K562 (cell line): ENCODE measurements at regions not wholly inside any gene's neighbourhood (a gene's known extent, or its start where the extent isn't known, plus 50 kb on each side); places are given as distances from the start of the nearest gene placed in this dataset.

Source experiments
- ATAC-seq: fragments of 200-7000 bp; cut with Tn5 transposase; 3 replicates; pipeline ENCODE4 v1.9.1; 2020; ENCODE audit warnings: moderate library complexity
- BruUV-seq: library from RNA; stranded (reverse); fragments of 400-500 nt; replicated peaks from 2 replicates; lab custom pipeline; 2021; lab: Mats Ljungman, UMichigan
- CTCF ChIA-PET: fragments of 300-600 bp; formaldehyde crosslinking; extraction: SDS; loops from one replicate; lab custom pipeline; 2021; ENCODE audit warnings: low intra/inter-chr PET ratio; lab: Yijun Ruan, JAX
- POLR2A ChIA-PET: fragments of 300-600, 350-650 bp; sonication (Branson Sonifier 250); formaldehyde crosslinking; extraction: SDS; loops from one replicate; lab custom pipeline; 2021; ENCODE audit warnings: antibody characterized with exemption, inconsistent platforms; lab: Yijun Ruan, JAX
- DNase-seq, 4 experiments: peaks; one replicate each; pipeline versions ENCODE4 v3.0.0 to v3.0.0-alpha.2; 2011 to 2018; ENCODE audit warnings: low spot score in 3 of 4, mixed read lengths in 3 of 4; ENCODE audit errors: extremely low read depth in 1 of 4
- FAIRE-seq: peaks from 2 replicates; lab custom pipeline; 2011; peaks lifted over from hg19 to GRCh38; lab: Jason Lieb, UNC
- H2AFZ ChIP-seq: 2 replicates; pipeline ENCODE4 v1.6.0; 2011; ENCODE audit warnings: low read depth, low read length, control low read depth, inconsistent platforms
- H3K27ac ChIP-seq: fragments of 200-600 bp; 3 replicates; pipeline ENCODE4 v1.8.0; 2011; ENCODE audit warnings: low read depth, mild to moderate bottlenecking, control low read depth, inconsistent platforms, low read length, moderate library complexity, mixed read lengths; ENCODE audit errors: extremely low read depth
- H3K27me3 ChIP-seq, 2 experiments: fragments of 300-600 bp in 1 of 2; 2 replicates in 1 of 2; 3 replicates in 1 of 2; pipeline versions ENCODE4 v1.6.0 to v1.8.0; 2011; ENCODE audit warnings: inconsistent platforms in 2 of 2, low read length in 2 of 2, mild to moderate bottlenecking in 1 of 2, mixed read lengths in 1 of 2, moderate library complexity in 1 of 2; ENCODE audit not compliant: control insufficient read depth in 2 of 2, insufficient read depth in 2 of 2
- H3K36me3 ChIP-seq: fragments of 300-600 bp; 3 replicates; pipeline ENCODE4 v1.8.0; 2011; ENCODE audit warnings: mild to moderate bottlenecking, low read length, inconsistent platforms; ENCODE audit not compliant: control insufficient read depth, insufficient read depth
- H3K4me1 ChIP-seq, 2 experiments: fragments of 200-600 bp in 1 of 2; replicated peaks in 1 of 2; 2 replicates in 1 of 2; 3 replicates in 1 of 2; pipeline versions ENCODE4 v1.5.1 to v1.8.0; 2011; ENCODE audit warnings: inconsistent platforms in 2 of 2, low read length in 2 of 2, mild to moderate bottlenecking in 1 of 2, mixed read lengths in 1 of 2, moderate library complexity in 1 of 2; ENCODE audit not compliant: control insufficient read depth in 2 of 2, insufficient read depth in 2 of 2
- H3K4me2 ChIP-seq: 2 replicates; pipeline ENCODE4 v1.6.1; 2011; ENCODE audit warnings: low read length, control low read depth, inconsistent platforms, mixed read lengths; ENCODE audit not compliant: insufficient read depth
- H3K4me3 ChIP-seq: fragments of 200-600 bp; sonication (generic), shearing (Covaris generic); 2 replicates; pipeline ENCODE4 v1.5.1; 2016; ENCODE audit warnings: control low read depth, inconsistent platforms
- H3K79me2 ChIP-seq: fragments of 200-600 bp; 3 replicates; pipeline ENCODE4 v1.8.0; 2011; ENCODE audit warnings: low read length, inconsistent platforms; ENCODE audit not compliant: control insufficient read depth, insufficient read depth
- H3K9ac ChIP-seq, 2 experiments: 2 replicates each; pipeline versions ENCODE4 v1.6.0 to v1.6.1; 2011; ENCODE audit warnings: low read depth in 2 of 2, low read length in 2 of 2, control low read depth in 1 of 2, inconsistent platforms in 1 of 2, mild to moderate bottlenecking in 1 of 2, mixed read lengths in 1 of 2; ENCODE audit not compliant: insufficient read depth in 1 of 2
- H3K9me1 ChIP-seq: one replicate; pipeline ENCODE4 v1.6.0; 2011; ENCODE audit warnings: inconsistent platforms, mild to moderate bottlenecking, low read length, moderate library complexity; ENCODE audit not compliant: control insufficient read depth, insufficient read depth
- H3K9me3 ChIP-seq: replicated peaks from 2 replicates; pipeline ENCODE4 v1.5.1; 2011; ENCODE audit warnings: low read depth, low read length, inconsistent platforms; ENCODE audit not compliant: control insufficient read depth, insufficient read depth
- H4K20me1 ChIP-seq: replicated peaks from 2 replicates; pipeline ENCODE4 v1.6.1; 2011; ENCODE audit warnings: low read length, inconsistent platforms, mixed read lengths; ENCODE audit not compliant: control insufficient read depth, insufficient read depth
- ARNT ChIP-seq, 2 experiments: fragments of 450-650 bp; IDR thresholded peaks; 2 replicates each; pipeline ENCODE4 v1.6.1; 2016; ENCODE audit warnings: mild to moderate bottlenecking in 1 of 2
- CBFA2T3 ChIP-seq: fragments of 450-650 bp; IDR thresholded peaks from 2 replicates; pipeline ENCODE4 v1.6.1; 2017
- CBX1 ChIP-seq: sonication (generic); IDR thresholded peaks from 2 replicates; pipeline ENCODE4 v1.6.1; 2016; ENCODE audit warnings: antibody characterized with exemption, low read depth, mild to moderate bottlenecking
- ESRRA ChIP-seq: fragments of 450-650 bp; IDR thresholded peaks from 2 replicates; pipeline ENCODE4 v1.6.1; 2014; ENCODE audit warnings: low read depth, mild to moderate bottlenecking, moderate library complexity, borderline replicate concordance
- ETV1 ChIP-seq: fragments of 450-650 bp; conservative IDR thresholded peaks from 2 replicates; pipeline ENCODE4 v1.6.1; 2016; ENCODE audit warnings: missing genetic modification characterization, control low read depth, low read depth, missing compliant biosample characterization
- GATAD2A ChIP-seq: fragments of 450-650 bp; IDR thresholded peaks from 2 replicates; pipeline ENCODE4 v1.6.1; 2017
- HDAC1 ChIP-seq, 2 experiments: fragments of 450-650 bp; IDR thresholded peaks; 2 replicates each; pipeline ENCODE4 v1.6.1; 2016 to 2017; ENCODE audit warnings: inconsistent platforms in 1 of 2, mild to moderate bottlenecking in 1 of 2, moderate library complexity in 1 of 2
- HIVEP1 ChIP-seq: fragments of 250-450 bp; sonication (Bioruptor Pico); IDR thresholded peaks from 2 replicates; pipeline ENCODE4 v1.4.0; 2020; ENCODE audit warnings: mild to moderate bottlenecking
- HMG20B ChIP-seq: fragments of 250-450 bp; sonication (Bioruptor Pico); IDR thresholded peaks from 2 replicates; pipeline ENCODE4 v1.5.0; 2021; ENCODE audit warnings: mild to moderate bottlenecking
- KLF1 ChIP-seq: fragments of 450-650 bp; IDR thresholded peaks from 2 replicates; pipeline ENCODE4 v1.6.1; 2016; ENCODE audit warnings: missing genetic modification characterization, missing compliant biosample characterization
- MLX ChIP-seq, 2 experiments: fragments of 450-650 bp in 1 of 2; sonication (generic) in 1 of 2; formaldehyde crosslinking; conservative IDR thresholded peaks; 2 replicates each; pipeline versions ENCODE4 v1.4.0 to v1.8.1; 2020 to 2022; ENCODE audit warnings: mild to moderate bottlenecking in 1 of 2, missing genetic modification reagents in 1 of 2
- NCOA4 ChIP-seq: fragments of 450-650 bp; IDR thresholded peaks from 2 replicates; pipeline ENCODE4 v1.6.1; 2018; ENCODE audit warnings: mild to moderate bottlenecking; ENCODE audit not compliant: partially characterized antibody
- RBM14 ChIP-seq: fragments of 200-400 bp; formaldehyde crosslinking; IDR thresholded peaks from 2 replicates; pipeline ENCODE4 v1.6.1; 2018; ENCODE audit warnings: low read depth, mild to moderate bottlenecking, low read length, moderate library complexity, borderline replicate concordance; ENCODE audit not compliant: insufficient read depth
- SP1 ChIP-seq: sonication (generic); formaldehyde crosslinking; IDR thresholded peaks from 2 replicates; pipeline ENCODE4 v1.8.1; 2022; ENCODE audit warnings: mild to moderate bottlenecking, missing genetic modification reagents
- TGIF2 ChIP-seq: sonication (generic); formaldehyde crosslinking; IDR thresholded peaks from 2 replicates; pipeline ENCODE4 v1.8.1; 2022; ENCODE audit warnings: mild to moderate bottlenecking, missing genetic modification reagents, moderate library complexity
- WHSC1 ChIP-seq: IDR thresholded peaks from one replicate; pipeline ENCODE4 v1.6.1; 2012; ENCODE audit warnings: low read length, control low read depth, inconsistent platforms
- ZFPM2 ChIP-seq: fragments of 250-450 bp; sonication (Bioruptor Pico); IDR thresholded peaks from 2 replicates; pipeline ENCODE4 v1.5.1; 2022; ENCODE audit warnings: mild to moderate bottlenecking
- ZNF398 ChIP-seq: fragments of 250-450 bp; sonication (Bioruptor Pico); IDR thresholded peaks from 2 replicates; pipeline ENCODE4 v1.8.0; 2021; ENCODE audit warnings: moderate library complexity, mild to moderate bottlenecking, inconsistent platforms
- ZNF436 ChIP-seq: fragments of 250-450, 450-650 bp; sonication (Bioruptor Pico); formaldehyde crosslinking; IDR thresholded peaks from 2 replicates; pipeline ENCODE4 v1.7.0; 2020; ENCODE audit warnings: mild to moderate bottlenecking
- ZNF57 ChIP-seq: fragments of 450-650 bp; formaldehyde crosslinking; IDR thresholded peaks from 2 replicates; pipeline ENCODE4 v1.4.0; 2020; ENCODE audit warnings: mild to moderate bottlenecking, moderate library complexity
- WGBS: fragments of 100-300 bp; shearing (Covaris generic); methylation state at CpG from one replicate; pipeline ENCODE4 v1.1.6; 2016; ENCODE audit warnings: low coverage, mixed read lengths; ENCODE audit not compliant: insufficient coverage; ENCODE audit errors: missing lambda C conversion rate; 5-methylcytosine and 5-hydroxymethylcytosine counted together
- in situ Hi-C: fragments of 300-500 bp; cut with MboI; formaldehyde crosslinking; loops from 4 replicates; pipeline ENCODE4 v1.15.0; 2018; ENCODE audit warnings: inconsistent platforms, mixed read lengths
- intact Hi-C: fragments of 100-400 bp; cut with micrococcal nuclease; formaldehyde crosslinking; loops from 2 replicates; pipeline ENCODE4 v1.14.2; 2022
- TF ChIP-seq, protein P1 (sequence below): fragments of 250-450 bp; sonication (Bioruptor Pico); IDR thresholded peaks from 2 replicates; pipeline ENCODE4 v1.9.0; 2021; ENCODE audit warnings: mild to moderate bottlenecking
- TF ChIP-seq, protein P2 (sequence below): conservative IDR thresholded peaks from 2 replicates; pipeline ENCODE4 v1.6.1; 2011; ENCODE audit warnings: low read depth, mild to moderate bottlenecking, low read length; ENCODE audit not compliant: control insufficient read depth

GRCh38 chrX:131735127-131735526 is 191.3 kb downstream of the OR13H1 start (continued):
- TF ChIP-seq ZNF57 (CRISPR knock-in tag) (no peak), WHSC1 (no peak), TGIF2 (no peak), SP1 (no peak), GATAD2A (no peak), ZNF398 (no peak)
- TF ChIP-seq, all 486 proteins: peak for 0

DNA sequence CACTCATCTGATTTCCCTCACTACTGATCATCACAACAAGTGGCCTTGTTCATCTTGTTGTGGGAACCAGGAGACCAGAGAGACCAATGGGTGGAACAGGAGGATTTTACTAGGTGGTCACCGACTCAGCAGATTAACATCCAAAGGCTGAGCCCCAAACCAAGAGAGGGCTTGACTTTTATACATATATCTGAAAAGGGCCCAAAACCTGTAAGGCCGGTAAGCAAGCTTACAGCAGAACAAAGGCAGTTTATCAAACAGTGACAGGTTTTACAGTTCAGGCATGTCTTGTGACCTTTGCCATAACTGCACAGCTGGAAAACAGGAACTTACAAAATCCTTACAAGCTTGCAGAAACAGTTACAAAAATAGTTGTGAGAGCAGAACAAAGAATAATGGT is 195.9 kb downstream of the OR13H1 start:
- H3K4me2 ChIP-seq: no peak overlapping the region
- ChIA-PET POLR2A (no interaction called here), CTCF (no interaction called here)
- BruUV-seq: no TSS peak
- intact Hi-C loops (no loop called here), in situ Hi-C loops (no loop called here)
- no peaks in the 10 kb centered on the region for H3K79me2 ChIP-seq
- no peaks in the 10 kb centered on the region for H3K4me1 ChIP-seq
- peak in 1 of 4 experiments; percentile 7 for DNase-seq
- ATAC-seq: no peak
- no peaks in the 10 kb centered on the region for H4K20me1 ChIP-seq
- no peak overlapping the region for H3K27ac ChIP-seq
- no peak overlapping the region for H3K4me3 ChIP-seq
- peaks cover 7% of the 10 kb centered on the region for H3K9me3 ChIP-seq
- peaks cover 26% of the 10 kb centered on the region for H3K36me3 ChIP-seq
- H3K9me1 ChIP-seq: no peaks in the 10 kb centered on the region
- WGBS: 32% methylated on average over 2 of the region's 2 CpGs
- H2AFZ ChIP-seq: no peak overlapping the region
- H3K9ac ChIP-seq: no peak overlapping the region
- no peak for FAIRE-seq
- no peaks in the 10 kb centered on the region for H3K27me3 ChIP-seq
- TF ChIP-seq, protein P1, sequence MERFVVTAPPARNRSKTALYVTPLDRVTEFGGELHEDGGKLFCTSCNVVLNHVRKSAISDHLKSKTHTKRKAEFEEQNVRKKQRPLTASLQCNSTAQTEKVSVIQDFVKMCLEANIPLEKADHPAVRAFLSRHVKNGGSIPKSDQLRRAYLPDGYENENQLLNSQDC (CRISPR knock-in tag): no peak
- TF ChIP-seq CBX1 (peak; percentile 78), ZFPM2 (CRISPR knock-in tag) (no peak), CBFA2T3 (peak; percentile 5), HMG20B (CRISPR knock-in tag) (no peak), MLX (CRISPR knock-in tag; conservative IDR thresholded peaks at IDR 0.05) (no peak), ARNT (IDR thresholded peaks at IDR 0.05) (no peak), HIVEP1 (CRISPR knock-in tag) (no peak), NCOA4 (no peak), KLF1 (tag) (no peak), ZNF436 (CRISPR knock-in tag) (no peak), ETV1 (tag) (no peak), HDAC1 (IDR thresholded peaks at IDR 0.05) (no peak), ESRRA (no peak), RBM14 (no peak)
- TF ChIP-seq, protein P2, sequence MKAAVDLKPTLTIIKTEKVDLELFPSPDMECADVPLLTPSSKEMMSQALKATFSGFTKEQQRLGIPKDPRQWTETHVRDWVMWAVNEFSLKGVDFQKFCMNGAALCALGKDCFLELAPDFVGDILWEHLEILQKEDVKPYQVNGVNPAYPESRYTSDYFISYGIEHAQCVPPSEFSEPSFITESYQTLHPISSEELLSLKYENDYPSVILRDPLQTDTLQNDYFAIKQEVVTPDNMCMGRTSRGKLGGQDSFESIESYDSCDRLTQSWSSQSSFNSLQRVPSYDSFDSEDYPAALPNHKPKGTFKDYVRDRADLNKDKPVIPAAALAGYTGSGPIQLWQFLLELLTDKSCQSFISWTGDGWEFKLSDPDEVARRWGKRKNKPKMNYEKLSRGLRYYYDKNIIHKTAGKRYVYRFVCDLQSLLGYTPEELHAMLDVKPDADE: no peak
